A673 (cell line): ENCODE measurements at regions not wholly inside any gene's neighbourhood (a gene's known extent, or its start where the extent isn't known, plus 50 kb on each side); places are given as distances from the start of the nearest gene placed in this dataset.

Experiments
- BruUV-seq: library from RNA; stranded (reverse); fragments of 400-500 nt; replicated peaks from 2 replicates; lab custom pipeline; 2021; lab: Mats Ljungman, UMichigan
- CTCF ChIA-PET: fragments of 300-600 bp; sonication (Branson Sonifier 250); formaldehyde crosslinking; loops from one replicate; lab custom pipeline; 2022; ENCODE audit warnings: antibody characterized with exemption; lab: Charles Lee
- POLR2A ChIA-PET: fragments of 300-600 bp; sonication (Branson Sonifier 250); formaldehyde crosslinking; loops from one replicate; lab custom pipeline; 2022; ENCODE audit warnings: antibody characterized with exemption; ENCODE audit not compliant: low non-redundant PET; lab: Charles Lee
- DNase-seq: peaks from one replicate; pipeline ENCODE4 v3.0.0-alpha.2; 2015; ENCODE audit warnings: low spot score
- H3K27ac ChIP-seq: fragments of 200-600 bp; sonication (generic); 2 replicates; pipeline ENCODE4 v1.5.1; 2016; ENCODE audit warnings: mixed run types, low read depth, mild to moderate bottlenecking, mixed read lengths, antibody characterized with exemption, low read length; ENCODE audit not compliant: poor library complexity, severe bottlenecking
- H3K27me3 ChIP-seq: fragments of 200-600 bp; sonication (generic); replicated peaks from 2 replicates; pipeline ENCODE4 v1.6.1; 2017; ENCODE audit warnings: mixed run types, low read depth, mild to moderate bottlenecking, mixed read lengths, antibody characterized with exemption, low read length; ENCODE audit not compliant: insufficient read depth, poor library complexity
- H3K36me3 ChIP-seq: fragments of 200-600 bp; sonication (generic); 2 replicates; pipeline ENCODE4 v1.6.1; 2016; ENCODE audit warnings: mixed run types, mild to moderate bottlenecking, mixed read lengths, antibody characterized with exemption, low read length; ENCODE audit not compliant: insufficient read depth, poor library complexity, severe bottlenecking
- H3K4me1 ChIP-seq: fragments of 200-600 bp; sonication (generic); 2 replicates; pipeline ENCODE4 v1.6.1; 2017; ENCODE audit warnings: mixed run types, mild to moderate bottlenecking, mixed read lengths, antibody characterized with exemption, low read length; ENCODE audit not compliant: insufficient read depth, poor library complexity, severe bottlenecking
- H3K4me3 ChIP-seq: fragments of 200-600 bp; sonication (generic); 2 replicates; pipeline ENCODE4 v1.5.1; 2016; ENCODE audit warnings: low read depth, mixed run types, mild to moderate bottlenecking, mixed read lengths, low read length; ENCODE audit not compliant: poor library complexity, severe bottlenecking
- H3K9me3 ChIP-seq: fragments of 200-600 bp; sonication (generic); 2 replicates; pipeline ENCODE4 v1.6.1; 2016; ENCODE audit warnings: mixed run types, low read depth, mild to moderate bottlenecking, mixed read lengths, antibody characterized with exemption, low read length; ENCODE audit not compliant: poor library complexity, severe bottlenecking
- EZH2 ChIP-seq: fragments of 200-600 bp; sonication (generic); IDR thresholded peaks from 2 replicates; pipeline ENCODE4 v1.6.1; 2017; ENCODE audit warnings: borderline replicate concordance, low read depth, mild to moderate bottlenecking, mixed read lengths, antibody characterized with exemption, low read length; ENCODE audit not compliant: poor library complexity, severe bottlenecking
- intact Hi-C: fragments of 100-400 bp; cut with micrococcal nuclease; formaldehyde crosslinking; loops from one replicate; pipeline ENCODE4 v1.10.0; 2022; ENCODE audit not compliant: unreplicated experiment
- TF ChIP-seq, protein P1 (sequence below): fragments of 300-800, 200-600 bp; sonication (generic); conservative IDR thresholded peaks from 2 replicates; pipeline ENCODE4 v1.5.1; 2017; ENCODE audit warnings: low read depth, mild to moderate bottlenecking, antibody characterized with exemption, low read length, moderate library complexity, mixed read lengths

- Histone ChIP-seq H3K27me3 (no peaks in the 10 kb centered on the region), H3K4me3 (no peak overlapping the region), H3K4me1 (no peaks in the 10 kb centered on the region), H3K9me3 (no peaks in the 10 kb centered on the region), H3K27ac (no peak overlapping the region), H3K36me3 (no peaks in the 10 kb centered on the region)
- no TSS peak for BruUV-seq
- CTCF ChIA-PET: no interaction called here
- TF ChIP-seq EZH2: no peak
- TF ChIP-seq, protein P1, sequence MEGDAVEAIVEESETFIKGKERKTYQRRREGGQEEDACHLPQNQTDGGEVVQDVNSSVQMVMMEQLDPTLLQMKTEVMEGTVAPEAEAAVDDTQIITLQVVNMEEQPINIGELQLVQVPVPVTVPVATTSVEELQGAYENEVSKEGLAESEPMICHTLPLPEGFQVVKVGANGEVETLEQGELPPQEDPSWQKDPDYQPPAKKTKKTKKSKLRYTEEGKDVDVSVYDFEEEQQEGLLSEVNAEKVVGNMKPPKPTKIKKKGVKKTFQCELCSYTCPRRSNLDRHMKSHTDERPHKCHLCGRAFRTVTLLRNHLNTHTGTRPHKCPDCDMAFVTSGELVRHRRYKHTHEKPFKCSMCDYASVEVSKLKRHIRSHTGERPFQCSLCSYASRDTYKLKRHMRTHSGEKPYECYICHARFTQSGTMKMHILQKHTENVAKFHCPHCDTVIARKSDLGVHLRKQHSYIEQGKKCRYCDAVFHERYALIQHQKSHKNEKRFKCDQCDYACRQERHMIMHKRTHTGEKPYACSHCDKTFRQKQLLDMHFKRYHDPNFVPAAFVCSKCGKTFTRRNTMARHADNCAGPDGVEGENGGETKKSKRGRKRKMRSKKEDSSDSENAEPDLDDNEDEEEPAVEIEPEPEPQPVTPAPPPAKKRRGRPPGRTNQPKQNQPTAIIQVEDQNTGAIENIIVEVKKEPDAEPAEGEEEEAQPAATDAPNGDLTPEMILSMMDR: no peak
- peak; percentile 4 for DNase-seq
- POLR2A ChIA-PET: interaction anchor here (0.6 kb wide), 1 partner anchor 441 kb away, joined by 3 read pairs; no protein-coding TSS in a partner anchor
- intact Hi-C loops: no loop called here
Observed at GRCh38 chr15:91407269-91407889, 307.3 kb downstream of the SV2B start.

DNA sequence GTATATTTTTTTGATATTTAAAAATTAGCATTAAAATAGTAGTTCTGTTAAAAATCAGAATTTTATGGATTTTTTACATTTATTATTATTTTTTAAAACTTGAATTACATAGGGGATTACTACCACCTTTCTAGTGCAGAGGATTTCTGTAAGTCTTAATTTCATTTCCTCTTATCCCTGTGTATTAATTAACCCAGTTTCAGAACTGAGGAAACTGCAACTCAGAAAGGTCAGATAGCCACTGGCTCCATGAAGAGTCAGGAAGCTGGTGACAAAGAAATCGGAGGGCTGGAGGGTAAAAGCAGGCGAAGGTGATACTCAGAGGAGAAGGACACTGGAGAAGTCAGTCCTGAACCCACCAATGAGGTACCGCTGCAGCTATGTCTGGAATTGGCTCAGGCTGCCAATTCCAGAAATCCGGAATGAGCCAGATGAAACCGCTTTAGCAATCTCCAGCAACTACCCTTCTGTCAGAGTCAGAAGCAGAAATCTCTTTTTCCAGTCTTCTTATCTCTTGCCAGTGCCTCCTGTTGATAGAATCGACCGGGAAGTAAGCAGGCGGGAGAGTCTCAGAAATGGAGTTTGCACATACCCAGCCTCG lies 308.5 kb downstream of the SV2B start:
- CTCF ChIA-PET: no interaction called here
- POLR2A ChIA-PET: no interaction called here

GRCh38 chr15:91409387-91409786 lies 309.3 kb downstream of the SV2B start:
- Histone ChIP-seq H3K36me3 (no peaks in the 10 kb centered on the region), H3K27me3 (no peaks in the 10 kb centered on the region), H3K9me3 (no peaks in the 10 kb centered on the region), H3K4me1 (no peaks in the 10 kb centered on the region), H3K4me3 (no peak overlapping the region), H3K27ac (no peak overlapping the region)
- ChIA-PET CTCF (no interaction called here), POLR2A (no interaction called here)
- no peak for TF ChIP-seq EZH2
- TF ChIP-seq, protein P1: no peak
- BruUV-seq: no TSS peak
- DNase-seq: no peak
- intact Hi-C loops: no loop called here

More for the DNA sequence above, 308.5 kb downstream of the SV2B start:
- H3K27me3 ChIP-seq: no peaks in the 10 kb centered on the region
- no peak overlapping the region for H3K27ac ChIP-seq
- no peak for DNase-seq
- intact Hi-C loops: no loop called here
- no peaks in the 10 kb centered on the region for H3K4me1 ChIP-seq
- no peaks in the 10 kb centered on the region for H3K9me3 ChIP-seq
- no peaks in the 10 kb centered on the region for H3K36me3 ChIP-seq
- TF ChIP-seq, protein P1: no peak
- TF ChIP-seq EZH2: no peak
- H3K4me3 ChIP-seq: no peak overlapping the region
- no TSS peak for BruUV-seq
